Mucosa of descending colon (tissue), 3 donors: ENCODE measurements at regions not wholly inside any gene's neighbourhood (a gene's known extent, or its start where the extent isn't known, plus 50 kb on each side); places are given as distances from the start of the nearest gene placed in this dataset.

Source experiments
- ATAC-seq: fragments of 200-7000 bp; cut with Tn5 transposase; one replicate; pipeline ENCODE4 v1.9.1; 2020; ENCODE audit warnings: mild to moderate bottlenecking, moderate library complexity
- DNase-seq, 3 donors: peaks; one replicate each; pipeline ENCODE4 v3.0.0-alpha.2; 2020
- H3K36me3 ChIP-seq: fragments of 200-600 bp; one replicate; pipeline ENCODE4 v1.8.0; 2021; ENCODE audit warnings: low read depth, mild to moderate bottlenecking
- H3K4me1 ChIP-seq: fragments of 200-600 bp; one replicate; pipeline ENCODE4 v1.8.0; 2021; ENCODE audit warnings: low read depth, mild to moderate bottlenecking
- H3K4me3 ChIP-seq: fragments of 200-600 bp; one replicate; pipeline ENCODE4 v1.8.0; 2021; ENCODE audit warnings: mild to moderate bottlenecking
- H3K9me3 ChIP-seq: fragments of 200-600 bp; one replicate; pipeline ENCODE4 v1.8.0; 2021; ENCODE audit warnings: mild to moderate bottlenecking
- intact Hi-C, 2 donors: fragments of 100-400 bp; cut with DNase I in 1 of 2; cut with micrococcal nuclease in 1 of 2; formaldehyde crosslinking; loops; one replicate each; pipeline versions ENCODE4 v1.11.0 to v1.11.1; 2022; cut with DNase I, micrococcal nuclease
- TF ChIP-seq, protein P1 (sequence below): fragments of 200-600 bp; IDR thresholded peaks from one replicate; pipeline ENCODE4 v1.8.0; 2022; ENCODE audit warnings: antibody characterized with exemption, mild to moderate bottlenecking
- donor health status: DM: no; HTN: no; CAD: no; lungs with moderate emphysema.
- donor health status: DM: no; HTN: no; CAD: no.
- donor health status: DM: no; HTN: yes; CAD: no.

DNA sequence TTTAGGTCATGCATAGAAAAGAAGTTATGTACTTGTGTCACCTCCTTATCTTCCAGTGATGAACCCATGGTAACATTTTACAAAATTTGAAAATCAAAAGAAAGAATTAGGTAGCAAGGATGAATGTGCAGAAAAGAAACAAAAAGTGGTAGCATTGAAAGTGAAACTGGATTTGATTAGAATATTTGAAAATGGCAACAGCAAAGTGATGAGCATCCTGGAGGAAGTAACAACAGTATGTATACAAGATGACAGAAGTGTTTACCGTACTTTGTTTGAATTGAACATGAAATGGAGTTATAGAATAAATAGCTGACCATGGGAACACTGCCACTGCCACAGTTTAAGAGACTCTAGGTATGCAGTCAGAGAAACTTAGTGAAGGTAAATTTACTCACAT is 1313.1 kb downstream of the CDH11 start:
- Histone ChIP-seq H3K9me3 (no peaks in the 10 kb centered on the region), H3K4me1 (no peaks in the 10 kb centered on the region), H3K36me3 (no peaks in the 10 kb centered on the region), H3K4me3 (no peak overlapping the region)
- ATAC-seq (no peak), DNase-seq (no peak)
- TF ChIP-seq, protein P1, sequence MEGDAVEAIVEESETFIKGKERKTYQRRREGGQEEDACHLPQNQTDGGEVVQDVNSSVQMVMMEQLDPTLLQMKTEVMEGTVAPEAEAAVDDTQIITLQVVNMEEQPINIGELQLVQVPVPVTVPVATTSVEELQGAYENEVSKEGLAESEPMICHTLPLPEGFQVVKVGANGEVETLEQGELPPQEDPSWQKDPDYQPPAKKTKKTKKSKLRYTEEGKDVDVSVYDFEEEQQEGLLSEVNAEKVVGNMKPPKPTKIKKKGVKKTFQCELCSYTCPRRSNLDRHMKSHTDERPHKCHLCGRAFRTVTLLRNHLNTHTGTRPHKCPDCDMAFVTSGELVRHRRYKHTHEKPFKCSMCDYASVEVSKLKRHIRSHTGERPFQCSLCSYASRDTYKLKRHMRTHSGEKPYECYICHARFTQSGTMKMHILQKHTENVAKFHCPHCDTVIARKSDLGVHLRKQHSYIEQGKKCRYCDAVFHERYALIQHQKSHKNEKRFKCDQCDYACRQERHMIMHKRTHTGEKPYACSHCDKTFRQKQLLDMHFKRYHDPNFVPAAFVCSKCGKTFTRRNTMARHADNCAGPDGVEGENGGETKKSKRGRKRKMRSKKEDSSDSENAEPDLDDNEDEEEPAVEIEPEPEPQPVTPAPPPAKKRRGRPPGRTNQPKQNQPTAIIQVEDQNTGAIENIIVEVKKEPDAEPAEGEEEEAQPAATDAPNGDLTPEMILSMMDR: no peak
- intact Hi-C loops: no loop called here

DNA sequence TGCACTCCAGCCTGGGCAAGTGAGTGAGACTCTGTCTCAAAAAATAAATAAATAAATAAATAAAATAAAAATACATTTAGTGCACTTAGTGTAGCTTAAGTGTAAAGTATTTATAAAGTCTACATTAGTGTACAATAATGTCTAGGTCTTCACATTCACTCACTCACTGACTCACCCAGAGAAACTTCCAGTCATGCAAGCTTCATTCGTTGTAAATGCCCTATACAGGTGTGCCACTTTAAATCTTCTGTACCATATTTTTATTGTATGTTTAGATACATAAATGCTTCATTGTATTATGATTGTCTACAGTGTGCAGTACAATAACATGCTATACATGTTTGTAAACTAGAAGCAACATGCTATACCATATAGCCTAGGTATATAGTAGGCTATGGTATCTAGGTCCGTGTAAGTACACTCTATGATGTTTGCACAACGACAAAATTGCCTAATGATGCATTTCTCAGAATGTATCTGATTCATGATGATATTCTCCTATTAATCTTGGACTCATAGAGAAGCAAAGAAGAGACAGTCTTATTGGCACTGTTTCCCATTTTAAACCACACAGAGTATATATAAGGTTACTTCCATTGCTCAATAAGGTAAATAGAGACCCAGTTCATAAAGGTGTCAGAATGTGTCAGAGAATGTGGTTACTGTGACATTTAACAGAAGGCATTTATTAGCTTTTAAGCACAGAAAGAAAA is 1314.9 kb downstream of the CDH11 start:
- TF ChIP-seq, protein P1: no peak
- no peaks in the 10 kb centered on the region for H3K9me3 ChIP-seq

DNA sequence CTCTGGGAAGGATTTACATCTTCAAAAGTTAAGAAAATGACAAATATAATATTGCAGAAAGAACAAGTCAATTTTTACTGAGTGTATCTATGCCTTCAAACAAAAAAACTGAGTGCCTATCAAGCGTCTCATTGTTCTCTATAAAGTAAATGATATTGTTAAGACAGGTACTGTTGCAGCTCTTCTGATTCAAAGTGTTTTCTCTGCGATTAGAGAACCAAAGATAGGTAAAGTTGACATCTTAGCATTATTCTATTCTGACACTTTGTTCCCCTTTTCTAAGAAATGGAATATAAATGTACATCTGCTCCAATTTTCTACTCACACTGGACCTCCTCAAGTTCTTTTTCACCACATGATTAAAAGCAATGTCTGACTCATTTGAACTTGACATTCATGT is 1317.7 kb downstream of the CDH11 start:
- ATAC-seq (no peak), DNase-seq (no peak)
- no peak overlapping the region for H3K4me3 ChIP-seq
- H3K36me3 ChIP-seq: no peaks in the 10 kb centered on the region
- intact Hi-C loops: no loop called here
- no peaks in the 10 kb centered on the region for H3K4me1 ChIP-seq
- H3K9me3 ChIP-seq: no peaks in the 10 kb centered on the region
- TF ChIP-seq, protein P1: no peak

More for the DNA sequence above, 1314.9 kb downstream of the CDH11 start:
- Histone ChIP-seq H3K4me1 (no peaks in the 10 kb centered on the region), H3K4me3 (no peak overlapping the region), H3K36me3 (no peaks in the 10 kb centered on the region)
- DNase-seq (no peak), ATAC-seq (no peak)
- intact Hi-C loops: no loop called here

DNA sequence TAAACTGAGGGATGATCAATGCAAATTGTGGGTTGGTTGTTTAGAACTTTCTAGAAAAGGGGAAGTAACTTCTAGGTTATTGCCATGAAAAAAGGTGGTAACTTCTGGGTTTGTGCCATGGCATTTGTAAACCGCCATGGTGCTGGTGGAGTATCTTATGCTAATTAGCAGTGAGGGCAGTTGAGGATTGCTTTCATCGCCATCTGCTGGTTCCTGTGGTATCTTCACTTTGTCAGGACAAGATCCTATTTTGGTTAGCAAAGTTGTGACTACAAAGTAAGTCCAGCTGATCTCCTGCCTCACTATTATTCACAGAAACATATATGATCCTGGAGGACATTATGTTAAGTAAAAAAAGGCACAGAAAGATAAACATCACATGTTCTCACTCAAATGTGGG is 1332.3 kb downstream of the CDH11 start:
- Histone ChIP-seq H3K4me1 (no peaks in the 10 kb centered on the region), H3K9me3 (peaks cover 18% of the 10 kb centered on the region), H3K4me3 (no peak overlapping the region), H3K36me3 (no peaks in the 10 kb centered on the region)
- intact Hi-C loops: no loop called here
- no peak for DNase-seq
- TF ChIP-seq, protein P1: no peak
- no peak for ATAC-seq

DNA sequence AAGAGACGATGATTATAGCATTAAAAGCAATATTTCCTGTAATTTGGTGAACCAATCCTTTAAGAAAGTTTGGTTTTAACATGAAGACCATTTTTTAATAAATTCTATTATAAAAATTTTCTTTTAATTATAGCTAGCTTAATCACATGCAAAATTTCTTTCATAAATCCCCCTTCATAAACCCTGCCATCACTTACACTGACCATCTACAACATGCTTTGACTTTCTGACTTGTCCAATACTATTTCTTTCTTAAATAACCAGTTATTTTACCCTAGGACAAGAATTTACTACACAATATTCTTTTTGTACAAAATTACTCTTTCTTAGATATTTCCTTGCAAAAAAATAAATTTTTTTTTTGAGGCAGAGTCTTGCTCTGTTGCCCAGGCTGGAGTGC is 1334.8 kb downstream of the CDH11 start:
- Histone ChIP-seq H3K4me3 (no peak overlapping the region), H3K9me3 (peaks cover 18% of the 10 kb centered on the region), H3K36me3 (no peaks in the 10 kb centered on the region), H3K4me1 (no peaks in the 10 kb centered on the region)
- intact Hi-C loops: no loop called here
- DNase-seq (no peak), ATAC-seq (no peak)
- TF ChIP-seq, protein P1: no peak

DNA sequence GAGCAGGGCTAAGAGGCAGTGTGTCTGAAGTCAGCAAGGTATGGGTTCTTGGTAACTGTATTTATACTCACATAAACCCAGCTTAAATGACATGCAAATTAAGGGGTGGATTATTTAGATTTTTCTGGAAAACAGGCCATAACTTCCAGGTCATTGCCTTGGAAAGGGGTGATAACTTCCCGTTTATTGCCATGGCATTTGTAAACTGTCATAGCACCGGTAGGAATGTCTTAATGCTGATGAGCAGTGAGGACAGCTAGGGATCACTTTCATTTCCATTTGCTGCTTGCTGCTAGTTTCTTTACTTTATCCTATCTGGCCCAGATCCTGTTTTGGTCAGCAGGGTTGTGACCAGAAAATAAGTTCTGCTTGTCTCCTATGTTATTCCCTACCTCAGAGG is 1336.7 kb downstream of the CDH11 start:
- no peak for DNase-seq
- no peak for ATAC-seq
- Histone ChIP-seq H3K4me1 (no peaks in the 10 kb centered on the region), H3K36me3 (no peaks in the 10 kb centered on the region), H3K4me3 (no peak overlapping the region), H3K9me3 (peaks cover 18% of the 10 kb centered on the region)
- intact Hi-C loops: no loop called here
- TF ChIP-seq, protein P1: no peak
